Breast epithelium (tissue), 4 donors: ENCODE measurements at regions not wholly inside any gene's neighbourhood (a gene's known extent, or its start where the extent isn't known, plus 50 kb on each side); places are given as distances from the start of the nearest gene placed in this dataset.

Experiments used
- DNase-seq, 2 donors: peaks; one replicate each; pipeline ENCODE4 v3.0.0-alpha.2; 2019; ENCODE audit warnings: low spot score in 2 of 2
- H3K27ac ChIP-seq, 2 donors: fragments of 200-600 bp; sonication (generic) in 1 of 2; one replicate each; pipeline ENCODE4 v1.5.1; 2016 to 2019; ENCODE audit warnings: mild to moderate bottlenecking in 1 of 2
- H3K27me3 ChIP-seq, 2 donors: fragments of 200-600 bp; sonication (generic) in 1 of 2; one replicate each; pipeline versions ENCODE4 v1.5.1 to v1.6.0; 2017 to 2019; ENCODE audit warnings: control low read depth in 1 of 2, mild to moderate bottlenecking in 1 of 2
- H3K36me3 ChIP-seq: fragments of 200-600 bp; one replicate; pipeline ENCODE4 v1.5.1; 2019
- H3K4me1 ChIP-seq, 2 donors: fragments of 200-600 bp; sonication (generic); one replicate each; pipeline ENCODE4 v1.5.1; 2016 to 2019; ENCODE audit warnings: control low read depth in 1 of 2
- H3K4me3 ChIP-seq, 3 donors: fragments of 200-600 bp; sonication (generic); 1 replicate in 2 of 3; 2 replicates in 1 of 3; pipeline ENCODE4 v1.5.1; 2016 to 2019; ENCODE audit warnings: mild to moderate bottlenecking in 3 of 3, moderate library complexity in 2 of 3
- H3K9me3 ChIP-seq, 2 donors: fragments of 200-600 bp; sonication (generic) in 1 of 2; one replicate each; pipeline ENCODE4 v1.5.1; 2016 to 2019; ENCODE audit warnings: control low read depth in 1 of 2
- POLR2A ChIP-seq: fragments of 450-650 bp; IDR thresholded peaks from one replicate; pipeline ENCODE4 v1.6.1; 2016; ENCODE audit warnings: antibody characterized with exemption, mild to moderate bottlenecking, moderate library complexity
- POLR2AphosphoS5 ChIP-seq, 3 donors: sonication (generic); formaldehyde crosslinking; IDR thresholded peaks; one replicate each; pipeline ENCODE4 v1.6.1; 2017; ENCODE audit warnings: antibody characterized with exemption in 3 of 3
- intact Hi-C: fragments of 100-400 bp; cut with DNase I; formaldehyde crosslinking; loops from one replicate; pipeline ENCODE4 v1.15.1; 2023; ENCODE audit warnings: low total_unique reads
- TF ChIP-seq, protein P1 (sequence below), 3 donors: fragments of 450-650 bp; IDR thresholded peaks; one replicate each; pipeline ENCODE4 v1.5.1; 2016 to 2017; ENCODE audit warnings: antibody characterized with exemption in 3 of 3, mild to moderate bottlenecking in 3 of 3, moderate library complexity in 3 of 3

DNA sequence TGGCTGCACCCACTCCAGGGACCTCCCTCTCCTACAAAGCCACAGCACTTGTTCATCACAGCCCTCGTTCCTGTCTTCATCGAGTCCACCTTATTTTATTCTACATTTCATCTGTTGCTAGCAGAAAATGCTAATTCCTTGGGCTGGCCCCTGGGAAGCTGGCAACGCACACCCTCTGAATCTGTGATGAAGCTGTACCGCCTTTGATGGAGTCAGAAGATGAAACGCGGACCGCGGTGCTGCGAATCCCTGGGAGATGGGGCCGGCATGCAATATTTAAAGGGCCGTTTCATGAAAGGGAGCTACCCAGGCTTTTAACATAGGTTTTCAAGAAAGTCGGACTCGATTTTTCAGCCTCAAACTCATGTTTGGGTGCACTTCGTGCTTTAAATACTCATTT, 88.5 kb downstream of the NPTX2 start:
- TF ChIP-seq POLR2AphosphoS5 (IDR thresholded peaks at IDR 0.05): no peak
- TF ChIP-seq POLR2A: no peak
- TF ChIP-seq, protein P1, sequence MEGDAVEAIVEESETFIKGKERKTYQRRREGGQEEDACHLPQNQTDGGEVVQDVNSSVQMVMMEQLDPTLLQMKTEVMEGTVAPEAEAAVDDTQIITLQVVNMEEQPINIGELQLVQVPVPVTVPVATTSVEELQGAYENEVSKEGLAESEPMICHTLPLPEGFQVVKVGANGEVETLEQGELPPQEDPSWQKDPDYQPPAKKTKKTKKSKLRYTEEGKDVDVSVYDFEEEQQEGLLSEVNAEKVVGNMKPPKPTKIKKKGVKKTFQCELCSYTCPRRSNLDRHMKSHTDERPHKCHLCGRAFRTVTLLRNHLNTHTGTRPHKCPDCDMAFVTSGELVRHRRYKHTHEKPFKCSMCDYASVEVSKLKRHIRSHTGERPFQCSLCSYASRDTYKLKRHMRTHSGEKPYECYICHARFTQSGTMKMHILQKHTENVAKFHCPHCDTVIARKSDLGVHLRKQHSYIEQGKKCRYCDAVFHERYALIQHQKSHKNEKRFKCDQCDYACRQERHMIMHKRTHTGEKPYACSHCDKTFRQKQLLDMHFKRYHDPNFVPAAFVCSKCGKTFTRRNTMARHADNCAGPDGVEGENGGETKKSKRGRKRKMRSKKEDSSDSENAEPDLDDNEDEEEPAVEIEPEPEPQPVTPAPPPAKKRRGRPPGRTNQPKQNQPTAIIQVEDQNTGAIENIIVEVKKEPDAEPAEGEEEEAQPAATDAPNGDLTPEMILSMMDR (IDR thresholded peaks at IDR 0.05): no peak
- Histone ChIP-seq H3K4me1 (no peaks in the 10 kb centered on the region), H3K27ac (no peak overlapping the region), H3K4me3 (no peak overlapping the region), H3K9me3 (no peaks in the 10 kb centered on the region), H3K27me3 (peaks cover 0 to 12% of the 10 kb centered on the region in 2 donors), H3K36me3 (no peaks in the 10 kb centered on the region)
- intact Hi-C loops: no loop called here
- DNase-seq: no peak

- H3K27ac ChIP-seq: no peak overlapping the region
- DNase-seq: no peak
- no peaks in the 10 kb centered on the region for H3K4me1 ChIP-seq
- no peaks in the 10 kb centered on the region for H3K36me3 ChIP-seq
- intact Hi-C loops: no loop called here
- H3K27me3 ChIP-seq: peaks cover 0 to 12% of the 10 kb centered on the region in 2 donors
- no peak for TF ChIP-seq POLR2AphosphoS5 (IDR thresholded peaks at IDR 0.05)
- TF ChIP-seq, protein P1 (IDR thresholded peaks at IDR 0.05): no peak
- TF ChIP-seq POLR2A: no peak
- H3K4me3 ChIP-seq: no peak overlapping the region
- no peaks in the 10 kb centered on the region for H3K9me3 ChIP-seq
These were observed 90.0 kb downstream of the NPTX2 start for GRCh38 chr7:98707076-98707475.

DNA sequence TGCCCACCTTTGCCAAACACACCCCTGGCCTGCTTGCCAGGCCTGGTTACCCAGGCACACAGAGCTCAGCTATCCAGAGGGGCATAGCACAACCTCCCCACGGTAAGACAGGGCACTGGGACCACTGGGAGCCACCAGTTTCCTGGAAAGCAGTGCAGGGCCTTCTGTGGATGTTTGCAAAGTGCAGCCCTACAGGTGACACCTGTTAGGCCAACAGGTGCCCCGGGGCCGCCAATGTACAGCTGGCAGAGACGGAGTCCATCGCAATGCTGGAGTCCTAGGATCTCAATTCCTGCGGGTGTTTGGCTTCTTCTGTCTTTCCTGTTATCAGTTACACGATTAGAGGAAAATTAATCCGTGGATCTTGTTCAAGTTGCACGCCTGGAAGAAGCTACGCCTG, 94.9 kb downstream of the NPTX2 start:
- Histone ChIP-seq H3K27me3 (no peaks in the 10 kb centered on the region), H3K9me3 (no peaks in the 10 kb centered on the region), H3K4me1 (no peaks in the 10 kb centered on the region), H3K36me3 (no peaks in the 10 kb centered on the region), H3K27ac (no peak overlapping the region), H3K4me3 (no peak overlapping the region)
- intact Hi-C loops: no loop called here
- no peak for DNase-seq
- TF ChIP-seq POLR2AphosphoS5 (IDR thresholded peaks at IDR 0.05) (no peak), POLR2A (no peak)
- TF ChIP-seq, protein P1 (IDR thresholded peaks at IDR 0.05): no peak

GRCh38 chr7:98713165-98713810, 96.2 kb downstream of the NPTX2 start:
- H3K9me3 ChIP-seq: no peaks in the 10 kb centered on the region
- H3K4me3 ChIP-seq: no peak overlapping the region
- H3K27ac ChIP-seq: no peak overlapping the region
- DNase-seq: no peak
- intact Hi-C loops: no loop called here
- H3K27me3 ChIP-seq: no peaks in the 10 kb centered on the region
- H3K36me3 ChIP-seq: no peaks in the 10 kb centered on the region
- TF ChIP-seq, protein P1 (IDR thresholded peaks at IDR 0.05): no peak
- H3K4me1 ChIP-seq: no peaks in the 10 kb centered on the region

DNA sequence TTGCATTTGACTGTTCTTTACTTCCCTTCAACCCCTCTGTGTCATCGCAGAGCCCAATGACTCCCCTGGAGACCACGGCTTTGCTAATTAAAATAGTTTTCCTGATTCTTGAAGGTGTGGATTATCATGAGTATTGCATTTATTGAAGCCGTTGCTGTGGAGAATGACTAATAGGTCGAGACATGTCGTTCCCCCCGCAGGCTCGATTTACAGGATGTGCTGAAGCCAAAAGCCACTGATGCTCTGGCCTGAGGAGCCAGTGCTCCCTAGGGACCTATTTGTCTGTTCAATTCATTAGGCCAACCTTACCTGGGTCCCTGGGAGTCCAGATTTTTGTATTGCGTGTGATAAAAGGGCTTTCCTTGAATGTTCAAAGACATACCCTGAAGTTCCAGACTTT, 102.3 kb downstream of the NPTX2 start:
- Histone ChIP-seq H3K9me3 (no peaks in the 10 kb centered on the region), H3K36me3 (no peaks in the 10 kb centered on the region), H3K4me1 (no peaks in the 10 kb centered on the region), H3K27ac (no peak overlapping the region), H3K27me3 (peaks cover 0 to 6% of the 10 kb centered on the region in 2 donors), H3K4me3 (no peak overlapping the region)
- intact Hi-C loops: no loop called here
- TF ChIP-seq POLR2AphosphoS5 (IDR thresholded peaks at IDR 0.05) (no peak), POLR2A (no peak)
- TF ChIP-seq, protein P1 (IDR thresholded peaks at IDR 0.05): no peak
- DNase-seq: no peak
